ENCODE measurements at regions not wholly inside any gene's neighbourhood (a gene's known extent, or its start where the extent isn't known, plus 50 kb on each side); places are given as distances from the start of the nearest gene placed in this dataset.

DNA sequence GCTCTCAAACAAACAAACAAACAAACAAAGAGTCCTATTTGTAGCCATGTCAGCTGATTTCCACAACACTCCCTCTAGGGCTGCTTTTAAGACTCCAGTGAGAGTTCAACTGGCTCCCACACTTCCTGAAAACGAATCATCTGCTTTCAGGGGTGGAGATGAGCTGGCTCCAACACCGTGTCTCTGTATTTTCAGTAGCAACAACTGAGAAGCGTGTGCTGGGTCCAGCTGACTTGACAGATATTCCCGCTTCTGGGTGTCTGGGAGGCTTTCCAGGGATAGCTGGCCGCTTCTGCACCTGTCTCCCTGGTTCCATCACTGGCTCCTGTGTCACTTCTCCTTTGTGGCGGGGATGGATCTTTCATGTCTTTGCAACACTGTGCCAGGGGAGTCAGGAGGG, 272.5 kb upstream of the SOX4 start:
- Histone ChIP-seq H4K20me1 (ENCODE audit: control insufficient read depth, insufficient read depth, low read length, poor library complexity, severe bottlenecking) (no peaks in the 10 kb centered on the region), H3K9me3 (ENCODE audit: control extremely low read depth in 1 of 3, control insufficient read depth in 2 of 3, insufficient read depth in 1 of 3, low read length in 2 of 3) (no peaks in the 10 kb centered on the region), H3K36me3 (replicated peaks in 1 of 2; ENCODE audit: control extremely low read depth in 1 of 2, control insufficient read depth in 1 of 2, extremely low read depth in 1 of 2, insufficient read depth in 2 of 2, low read length in 1 of 2) (no peaks in the 10 kb centered on the region), H3K4me2 (replicated peaks; ENCODE audit: low read depth, low read length, poor library complexity, severe bottlenecking) (no peak overlapping the region), H2AFZ (ENCODE audit: insufficient read depth, low read depth, low read length, poor library complexity, severe bottlenecking) (no peak overlapping the region), H3K9ac (ENCODE audit: low read length) (no peak overlapping the region), H3K27ac (ENCODE audit: low read length in 2 of 2) (no peak overlapping the region), H3K4me1 (ENCODE audit: control insufficient read depth in 2 of 2, insufficient read depth in 2 of 2, low read length in 2 of 2) (no peaks in the 10 kb centered on the region), H3K27me3 (replicated peaks in 1 of 4; ENCODE audit: control extremely low read depth in 1 of 4, control insufficient read depth in 3 of 4, insufficient read depth in 4 of 4, low read length in 3 of 4) (no peaks in the 10 kb centered on the region), H3K4me3 (ENCODE audit: control extremely low read depth in 1 of 5, extremely low read depth in 1 of 5, insufficient read depth in 1 of 5, low read depth in 2 of 5, low read length in 4 of 5) (no peak overlapping the region), H3K79me2 (ENCODE audit: control insufficient read depth, insufficient read depth, low read length) (no peaks in the 10 kb centered on the region)
- Mint-ChIP-seq H3K4me3 (no peak overlapping the region), H3K4me1 (no peaks in the 10 kb centered on the region), H3K27me3 (no peaks in the 10 kb centered on the region), H3K9me3 (ENCODE audit: insufficient read depth) (peaks cover 6% of the 10 kb centered on the region), H3K27ac (no peak overlapping the region)
- no peak for TF ChIP-seq EZH2 (IDR thresholded peaks at IDR 0.05; ENCODE audit: borderline replicate concordance, insufficient read depth, low read depth, low read length, poor library complexity, severe bottlenecking)
- TF ChIP-seq, protein P1, sequence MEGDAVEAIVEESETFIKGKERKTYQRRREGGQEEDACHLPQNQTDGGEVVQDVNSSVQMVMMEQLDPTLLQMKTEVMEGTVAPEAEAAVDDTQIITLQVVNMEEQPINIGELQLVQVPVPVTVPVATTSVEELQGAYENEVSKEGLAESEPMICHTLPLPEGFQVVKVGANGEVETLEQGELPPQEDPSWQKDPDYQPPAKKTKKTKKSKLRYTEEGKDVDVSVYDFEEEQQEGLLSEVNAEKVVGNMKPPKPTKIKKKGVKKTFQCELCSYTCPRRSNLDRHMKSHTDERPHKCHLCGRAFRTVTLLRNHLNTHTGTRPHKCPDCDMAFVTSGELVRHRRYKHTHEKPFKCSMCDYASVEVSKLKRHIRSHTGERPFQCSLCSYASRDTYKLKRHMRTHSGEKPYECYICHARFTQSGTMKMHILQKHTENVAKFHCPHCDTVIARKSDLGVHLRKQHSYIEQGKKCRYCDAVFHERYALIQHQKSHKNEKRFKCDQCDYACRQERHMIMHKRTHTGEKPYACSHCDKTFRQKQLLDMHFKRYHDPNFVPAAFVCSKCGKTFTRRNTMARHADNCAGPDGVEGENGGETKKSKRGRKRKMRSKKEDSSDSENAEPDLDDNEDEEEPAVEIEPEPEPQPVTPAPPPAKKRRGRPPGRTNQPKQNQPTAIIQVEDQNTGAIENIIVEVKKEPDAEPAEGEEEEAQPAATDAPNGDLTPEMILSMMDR (IDR thresholded peaks at IDR 0.05), result no peak
- CTCF ChIA-PET, result no interaction called here
- DNase-seq (no peak), ATAC-seq (ENCODE audit: low read depth) (no peak)
- POLR2A ChIA-PET, result interaction anchor here (0.7 kb wide), 1 partner anchor 31 kb away, joined by 4 read pairs; no protein-coding TSS in a partner anchor
- intact Hi-C loops (cut with micrococcal nuclease), result no loop called here
- 71% methylated on average over 5 of the region's 6 CpGs for WGBS (ENCODE audit: insufficient coverage)

DNA sequence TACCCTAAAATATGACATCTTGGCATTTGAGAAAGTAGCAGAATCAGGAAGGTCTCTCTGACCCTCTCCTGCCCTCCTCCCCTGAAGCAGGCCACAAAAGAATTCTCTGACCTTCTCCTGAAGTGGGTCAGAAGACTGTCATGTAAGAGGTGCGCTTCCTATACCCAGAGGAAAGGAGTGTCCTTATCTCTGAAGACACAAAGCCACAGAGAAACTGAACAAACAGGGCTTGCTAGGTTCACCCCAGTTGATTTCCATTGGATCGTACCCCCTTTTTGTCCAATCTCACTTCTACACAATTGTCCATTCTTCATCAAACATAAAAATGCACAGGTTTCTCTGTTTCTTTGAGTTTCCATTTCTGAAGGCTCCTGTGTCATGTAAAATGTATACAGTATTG, 272.0 kb upstream of the SOX4 start:
- TF ChIP-seq EZH2 (IDR thresholded peaks at IDR 0.05; ENCODE audit: borderline replicate concordance, insufficient read depth, low read depth, low read length, poor library complexity, severe bottlenecking), result no peak
- TF ChIP-seq, protein P1 (IDR thresholded peaks at IDR 0.05), result no peak
- Histone ChIP-seq H3K27me3 (replicated peaks in 1 of 4; ENCODE audit: control extremely low read depth in 1 of 4, control insufficient read depth in 3 of 4, insufficient read depth in 4 of 4, low read length in 3 of 4) (no peaks in the 10 kb centered on the region), H3K36me3 (replicated peaks in 1 of 2; ENCODE audit: control extremely low read depth in 1 of 2, control insufficient read depth in 1 of 2, extremely low read depth in 1 of 2, insufficient read depth in 2 of 2, low read length in 1 of 2) (no peaks in the 10 kb centered on the region), H4K20me1 (ENCODE audit: control insufficient read depth, insufficient read depth, low read length, poor library complexity, severe bottlenecking) (no peaks in the 10 kb centered on the region), H3K4me1 (ENCODE audit: control insufficient read depth in 2 of 2, insufficient read depth in 2 of 2, low read length in 2 of 2) (no peaks in the 10 kb centered on the region), H3K4me2 (replicated peaks; ENCODE audit: low read depth, low read length, poor library complexity, severe bottlenecking) (no peak overlapping the region), H3K27ac (ENCODE audit: low read length in 2 of 2) (no peak overlapping the region), H3K9ac (ENCODE audit: low read length) (no peak overlapping the region), H3K4me3 (ENCODE audit: control extremely low read depth in 1 of 5, extremely low read depth in 1 of 5, insufficient read depth in 1 of 5, low read depth in 2 of 5, low read length in 4 of 5) (no peak overlapping the region), H3K9me3 (ENCODE audit: control extremely low read depth in 1 of 3, control insufficient read depth in 2 of 3, insufficient read depth in 1 of 3, low read length in 2 of 3) (no peaks in the 10 kb centered on the region), H2AFZ (ENCODE audit: insufficient read depth, low read depth, low read length, poor library complexity, severe bottlenecking) (no peak overlapping the region), H3K79me2 (ENCODE audit: control insufficient read depth, insufficient read depth, low read length) (no peaks in the 10 kb centered on the region)
- intact Hi-C loops (cut with micrococcal nuclease), result no loop called here
- CTCF ChIA-PET, result no interaction called here
- H3K27me3 Mint-ChIP-seq, result no peaks in the 10 kb centered on the region
- no peaks in the 10 kb centered on the region for H3K4me1 Mint-ChIP-seq
- POLR2A ChIA-PET, result no interaction called here
- ATAC-seq (ENCODE audit: low read depth) (no peak), DNase-seq (no peak)
- H3K4me3 Mint-ChIP-seq, result no peak overlapping the region
- WGBS (ENCODE audit: insufficient coverage), result 83% methylated on average over 1 of the region's 2 CpGs
- H3K27ac Mint-ChIP-seq, result no peak overlapping the region
- H3K9me3 Mint-ChIP-seq (ENCODE audit: insufficient read depth), result peaks cover 6% of the 10 kb centered on the region

Data from B cell (primary cell).